Activated T-cell treated with anti-CD3 and anti-CD28 coated beads for 1 hour (primary cell): ENCODE measurements at regions not wholly inside any gene's neighbourhood (a gene's known extent, or its start where the extent isn't known, plus 50 kb on each side); places are given as distances from the start of the nearest gene placed in this dataset.
"Not testable (repeated sequence)": the region's sequence is repeated elsewhere in the genome, so short reads cannot be mapped to it uniquely, and the experiment has no call there.

ENCODE experiments used
- DNase-seq: peaks from one replicate; pipeline ENCODE4 v3.0.0-alpha.2; 2020; ENCODE audit warnings: low read depth

GRCh38 chr6:158920311-158920905, 79.6 kb downstream of the RSPH3 start:
- DNase-seq, result no peak

DNA sequence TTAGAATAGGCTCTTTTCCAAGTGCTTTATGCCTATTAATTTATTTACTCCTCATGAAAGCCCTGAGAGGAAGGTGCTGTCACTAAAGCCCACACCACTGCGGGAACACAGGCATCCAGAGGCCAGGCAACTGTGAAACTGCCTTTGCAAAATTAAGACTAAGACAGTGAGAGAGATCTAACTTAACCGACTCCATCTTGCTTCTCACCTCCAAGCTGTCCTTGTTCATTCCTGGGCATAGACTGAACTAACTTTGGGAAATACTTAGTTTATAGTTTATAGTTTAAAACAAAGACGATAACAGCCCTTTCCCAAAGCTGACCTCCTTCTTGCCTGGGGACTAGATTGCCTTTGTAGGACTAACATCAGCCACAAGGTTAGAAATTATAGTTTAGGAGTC, 80.1 kb downstream of the RSPH3 start:
- no peak for DNase-seq

GRCh38 chr6:158916617-158917016, 83.4 kb downstream of the RSPH3 start:
- no peak for DNase-seq

GRCh38 chr6:158914923-158915322, 85.1 kb downstream of the RSPH3 start:
- DNase-seq, result no peak

- no peak for DNase-seq
Observed at GRCh38 chr6:158913580-158913979, 86.4 kb downstream of the RSPH3 start.

GRCh38 chr6:158912655-158913054, 87.3 kb downstream of the RSPH3 start:
- DNase-seq, result no peak

- DNase-seq, result no peak
Observed at GRCh38 chr6:158911746-158912480, 88.1 kb downstream of the RSPH3 start.

GRCh38 chr6:158910484-158911440, 89.2 kb downstream of the RSPH3 start:
- DNase-seq, result no peak

- DNase-seq, result no peak
Observed at GRCh38 chr6:158909938-158910337, 90.1 kb downstream of the RSPH3 start.

DNA sequence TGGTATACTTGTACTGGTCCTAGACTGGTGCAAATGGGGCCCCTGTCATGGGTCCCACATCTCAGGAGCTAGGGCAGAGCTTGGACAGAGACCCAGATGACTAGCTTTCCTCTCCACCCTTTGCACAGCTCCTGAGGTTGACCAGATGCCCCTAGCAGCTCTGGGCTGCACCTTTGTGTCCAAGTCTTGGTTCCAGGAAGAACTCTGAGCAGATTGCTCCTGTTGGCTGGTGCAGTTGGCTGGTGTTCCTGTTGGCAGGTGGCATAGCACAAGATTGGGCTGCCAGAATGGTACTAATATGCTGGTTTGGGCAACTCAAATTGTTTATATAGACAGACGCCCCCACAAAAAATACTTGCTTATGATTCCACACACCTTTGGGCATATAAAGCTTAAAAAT, 89.4 kb upstream of the EZR start:
- DNase-seq, result no peak

DNA sequence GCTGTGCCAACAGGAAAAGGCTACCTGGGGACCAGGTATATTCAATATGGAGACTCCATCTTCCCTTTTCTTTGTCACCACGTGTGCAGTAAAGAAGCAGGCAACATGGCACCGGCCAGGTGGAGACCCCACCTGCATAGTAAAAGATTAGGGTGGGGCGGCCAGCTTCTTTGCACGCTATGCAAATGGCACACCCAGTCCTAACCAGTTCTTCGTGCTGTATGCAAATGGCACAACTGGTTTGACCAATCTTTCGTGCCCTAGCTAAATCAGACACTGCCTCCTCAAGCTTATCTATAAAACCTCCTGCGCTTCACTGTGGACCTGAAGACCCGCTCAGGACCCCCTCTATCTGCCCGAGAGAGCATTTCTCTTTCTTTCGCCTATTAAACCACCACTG, 88.8 kb upstream of the EZR start:
- no peak for DNase-seq

DNA sequence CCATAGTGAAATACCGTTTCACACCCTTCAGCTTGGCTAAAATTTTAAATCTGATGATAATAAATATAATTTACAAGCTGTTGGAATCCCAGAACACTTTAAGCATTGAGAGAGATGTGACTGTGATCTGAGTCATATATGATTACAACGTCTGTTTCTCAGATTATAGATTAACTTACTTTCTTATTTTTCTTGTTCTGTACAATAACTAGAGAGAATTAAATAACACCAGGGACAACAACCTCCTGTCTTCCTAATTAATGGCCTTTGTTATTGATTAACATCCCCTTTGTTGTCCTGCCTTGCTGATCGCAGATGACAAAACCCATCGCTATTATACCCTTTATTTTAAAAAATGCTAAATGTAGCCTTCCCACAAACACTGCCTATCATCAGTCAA, 87.8 kb upstream of the EZR start:
- no peak for DNase-seq

DNA sequence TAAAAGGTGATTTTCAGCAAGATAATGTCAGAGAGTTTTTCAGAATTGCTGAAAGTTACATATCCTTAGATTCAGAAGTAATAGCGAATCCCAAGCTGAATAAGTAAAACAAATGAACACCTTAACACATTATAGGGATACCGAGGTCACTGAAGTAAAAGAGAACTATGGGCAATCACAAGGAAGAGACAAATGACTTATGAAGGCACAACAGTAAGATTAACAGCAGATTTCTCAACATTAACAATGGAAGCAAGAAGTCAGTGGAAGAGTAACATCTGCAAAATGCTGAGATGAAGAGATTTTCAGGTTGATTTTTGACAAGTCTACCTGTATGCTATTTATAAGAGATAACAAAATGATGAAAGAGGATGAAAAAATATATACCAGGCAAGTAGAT, 86.1 kb upstream of the EZR start:
- DNase-seq, result no peak

DNA sequence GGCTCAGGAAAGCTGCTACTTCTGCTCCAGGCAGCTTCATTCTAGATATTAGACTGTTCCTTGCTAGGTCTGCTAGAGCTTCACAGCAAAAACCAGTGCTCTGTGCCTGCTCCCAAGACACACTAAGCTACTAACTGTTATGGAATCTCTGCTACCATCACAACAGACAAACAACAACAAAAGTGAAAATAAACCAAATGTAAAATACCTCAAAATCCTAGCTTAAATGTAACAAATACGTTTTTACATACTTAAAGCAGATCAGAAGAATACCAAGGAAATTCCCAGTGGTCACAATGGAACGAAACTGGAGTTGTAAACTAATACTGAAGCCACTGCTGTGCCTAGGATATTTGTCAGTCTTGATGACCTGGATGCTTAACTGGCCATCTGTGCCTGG, 84.6 kb upstream of the EZR start:
- DNase-seq, result no peak

GRCh38 chr6:158900663-158901312, 81.6 kb upstream of the EZR start:
- no peak for DNase-seq

DNA sequence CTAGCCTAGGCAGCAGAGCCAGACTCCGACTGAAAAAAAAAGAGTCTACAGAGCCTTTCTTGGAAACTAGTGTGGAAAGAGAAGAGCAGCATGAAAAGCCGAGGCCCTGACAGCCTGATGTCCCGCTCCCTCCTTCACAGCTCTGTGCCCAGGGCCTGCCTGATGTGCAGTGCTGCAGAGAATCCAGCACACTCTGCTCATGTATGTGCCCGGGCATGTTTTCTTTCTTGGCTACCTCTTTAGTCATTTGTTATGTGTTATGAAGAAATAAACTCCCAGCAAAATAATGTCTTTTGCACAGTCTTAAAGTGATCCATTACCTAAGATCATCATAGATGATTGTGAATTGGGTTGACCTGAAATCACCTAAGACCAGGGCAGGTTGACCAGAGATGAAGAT, 78.1 kb upstream of the EZR start:
- no peak for DNase-seq

GRCh38 chr6:158895661-158896060, 76.5 kb upstream of the EZR start:
- DNase-seq, result no peak

DNA sequence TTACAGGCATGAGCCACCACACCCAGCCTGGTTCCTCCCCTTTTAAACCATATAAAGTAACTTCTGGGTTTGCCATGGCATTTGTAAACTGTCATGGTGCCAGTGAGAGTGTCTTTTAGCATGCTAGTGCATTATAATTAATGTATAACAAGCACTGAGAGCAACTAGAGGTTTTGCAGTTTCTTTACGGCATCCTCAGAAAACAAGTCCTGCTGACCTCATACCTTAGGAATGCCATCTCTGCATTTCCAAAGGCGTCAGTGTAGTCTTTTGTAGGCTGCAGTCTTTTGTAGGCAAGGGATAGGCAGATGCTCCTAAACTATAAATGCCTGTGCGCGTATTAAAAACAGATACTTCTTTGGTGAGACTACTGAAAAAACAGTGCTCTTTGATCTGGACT, 75.0 kb upstream of the EZR start:
- DNase-seq, result no peak

DNA sequence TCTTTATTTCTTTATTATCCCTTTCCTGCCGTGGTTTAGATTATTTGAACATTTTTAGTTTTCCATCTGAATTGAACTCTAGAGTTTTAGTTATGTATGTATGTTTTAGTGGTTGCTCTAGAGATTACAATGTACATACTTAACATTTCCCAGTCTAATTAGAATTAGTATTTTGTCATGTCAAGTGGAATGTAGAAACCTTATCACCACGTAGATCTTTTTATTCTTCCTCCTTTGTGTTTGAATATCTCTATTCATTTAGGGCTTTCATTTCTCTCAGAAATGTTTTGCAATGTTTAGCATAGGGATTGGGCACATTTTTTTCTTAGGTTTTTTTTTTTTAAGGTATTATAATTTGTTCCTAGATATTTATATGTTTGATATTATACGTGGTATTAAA, 73.1 kb upstream of the EZR start:
- no peak for DNase-seq

DNA sequence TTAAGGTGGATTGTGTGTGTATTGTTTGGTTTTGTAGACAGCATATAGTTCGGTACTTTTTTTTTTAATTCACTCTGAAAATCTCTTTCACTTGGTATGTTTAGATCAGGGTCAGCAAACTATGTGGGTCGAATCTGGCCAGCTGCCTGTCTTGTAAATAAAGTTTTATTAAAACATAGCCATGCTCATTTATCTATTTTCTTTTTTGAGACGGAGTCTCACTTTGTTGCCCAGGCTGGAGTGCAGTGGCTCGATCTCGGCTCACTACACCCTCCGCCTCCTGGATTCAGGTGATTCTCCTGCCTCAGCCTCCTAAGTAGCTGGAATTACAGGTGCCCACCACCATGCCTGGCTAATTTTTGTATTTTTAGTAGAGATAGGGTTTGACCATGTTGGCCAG, 72.4 kb upstream of the EZR start:
- DNase-seq, result not testable (repeated sequence)

GRCh38 chr6:158888171-158888570, 69.0 kb upstream of the EZR start:
- not testable (repeated sequence) for DNase-seq

DNA sequence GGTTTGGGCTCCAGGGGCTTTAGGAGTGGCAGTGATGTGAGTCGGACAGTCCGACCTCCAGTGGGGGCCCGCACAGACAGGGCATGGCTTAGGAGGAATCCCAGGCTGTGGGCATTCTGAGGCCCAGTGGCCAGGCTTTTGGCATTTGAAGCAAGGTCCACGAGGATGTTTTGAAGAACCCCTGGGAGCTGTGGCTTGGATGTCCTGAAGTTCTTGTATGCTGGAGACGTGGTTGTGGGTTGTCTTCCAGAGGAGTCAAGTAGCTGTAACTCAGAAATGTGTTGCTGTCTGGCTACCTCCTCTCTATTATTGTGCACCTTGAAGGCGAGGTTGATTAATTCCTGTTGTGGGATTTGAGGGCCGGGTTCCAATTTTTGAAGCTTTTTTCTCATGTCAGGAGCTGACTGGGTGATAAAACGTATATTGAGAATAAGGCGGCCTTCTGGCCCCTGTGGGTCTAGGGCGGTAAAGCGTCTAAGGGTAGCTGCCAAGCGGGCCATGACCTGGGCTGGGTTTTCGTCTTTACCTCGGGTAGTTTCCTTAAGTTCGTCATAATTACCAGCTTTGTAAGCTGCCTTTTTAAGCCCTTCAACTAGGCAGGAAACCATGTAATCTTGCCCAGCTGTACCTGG, 67.3 kb upstream of the EZR start:
- DNase-seq, result not testable (repeated sequence)
